ENCODE measurements at regions not wholly inside any gene's neighbourhood (a gene's known extent, or its start where the extent isn't known, plus 50 kb on each side); places are given as distances from the start of the nearest gene placed in this dataset.

DNA sequence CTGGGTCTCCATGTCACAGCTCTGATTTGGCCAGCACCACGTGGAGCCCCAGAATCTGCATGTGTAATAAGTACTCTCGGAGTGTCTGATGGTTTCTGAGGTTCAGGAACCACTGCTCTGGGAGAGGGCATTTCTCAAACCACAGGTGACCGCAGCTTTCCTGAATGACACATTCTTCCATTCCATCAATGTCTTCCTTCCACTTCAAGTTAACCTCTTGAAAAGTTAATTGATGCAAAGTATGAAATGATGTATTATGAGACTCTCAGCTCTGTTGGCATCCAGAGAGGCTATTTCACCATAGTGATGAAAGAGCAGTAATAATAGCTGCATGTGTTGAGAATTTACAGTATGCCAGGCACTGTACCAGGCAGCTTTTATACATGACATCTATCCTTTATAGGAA is 61.3 kb upstream of the CRIM1 start:
- TF ChIP-seq, protein P1, sequence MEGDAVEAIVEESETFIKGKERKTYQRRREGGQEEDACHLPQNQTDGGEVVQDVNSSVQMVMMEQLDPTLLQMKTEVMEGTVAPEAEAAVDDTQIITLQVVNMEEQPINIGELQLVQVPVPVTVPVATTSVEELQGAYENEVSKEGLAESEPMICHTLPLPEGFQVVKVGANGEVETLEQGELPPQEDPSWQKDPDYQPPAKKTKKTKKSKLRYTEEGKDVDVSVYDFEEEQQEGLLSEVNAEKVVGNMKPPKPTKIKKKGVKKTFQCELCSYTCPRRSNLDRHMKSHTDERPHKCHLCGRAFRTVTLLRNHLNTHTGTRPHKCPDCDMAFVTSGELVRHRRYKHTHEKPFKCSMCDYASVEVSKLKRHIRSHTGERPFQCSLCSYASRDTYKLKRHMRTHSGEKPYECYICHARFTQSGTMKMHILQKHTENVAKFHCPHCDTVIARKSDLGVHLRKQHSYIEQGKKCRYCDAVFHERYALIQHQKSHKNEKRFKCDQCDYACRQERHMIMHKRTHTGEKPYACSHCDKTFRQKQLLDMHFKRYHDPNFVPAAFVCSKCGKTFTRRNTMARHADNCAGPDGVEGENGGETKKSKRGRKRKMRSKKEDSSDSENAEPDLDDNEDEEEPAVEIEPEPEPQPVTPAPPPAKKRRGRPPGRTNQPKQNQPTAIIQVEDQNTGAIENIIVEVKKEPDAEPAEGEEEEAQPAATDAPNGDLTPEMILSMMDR (IDR thresholded peaks at IDR 0.05; ENCODE audit: low read depth, low read length, poor library complexity, severe bottlenecking): no peak
- TF ChIP-seq EZH2phosphoT487 (IDR thresholded peaks at IDR 0.05; ENCODE audit: borderline replicate concordance, low read length): no peak
- no peaks in the 10 kb centered on the region for H3K9me3 ChIP-seq (ENCODE audit: control insufficient read depth, insufficient read depth, low read length)
- H3K9me2 ChIP-seq (replicated peaks; ENCODE audit: control insufficient read depth, low read length): no peaks in the 10 kb centered on the region

DNA sequence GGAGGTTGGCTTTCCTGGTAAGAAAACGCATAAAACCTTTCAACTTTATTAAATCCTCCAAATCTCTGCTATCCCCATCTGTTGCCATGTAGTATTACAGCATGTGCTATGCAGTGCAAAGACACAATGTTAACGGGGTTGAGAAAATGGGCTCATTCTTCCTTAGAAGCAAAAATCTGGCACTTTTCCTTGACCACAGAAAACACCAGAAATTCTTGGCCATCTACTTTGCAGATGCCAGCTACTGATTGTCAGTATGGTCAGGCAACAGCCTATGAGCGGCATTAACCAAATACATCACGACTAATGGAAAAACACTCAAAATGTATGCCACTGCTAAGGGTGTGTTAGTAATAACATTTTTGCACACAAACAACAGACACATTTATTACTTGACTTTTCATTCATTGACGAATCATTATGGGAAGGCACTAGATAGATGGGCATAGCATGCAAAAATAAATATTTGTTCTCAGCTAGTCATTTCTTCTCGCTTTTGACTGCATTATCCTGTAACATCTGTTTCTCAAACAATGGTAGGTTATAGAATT is 65.2 kb upstream of the CRIM1 start:
- no peaks in the 10 kb centered on the region for H3K36me3 ChIP-seq (ENCODE audit: control insufficient read depth, low read length)
- no peak overlapping the region for H3K4me2 ChIP-seq (ENCODE audit: low read length)
- no peaks in the 10 kb centered on the region for H3K79me2 ChIP-seq (ENCODE audit: control insufficient read depth, low read length)
- no peaks in the 10 kb centered on the region for H4K20me1 ChIP-seq (ENCODE audit: control insufficient read depth, insufficient read depth, low read depth, low read length)
- H3K4me1 ChIP-seq (ENCODE audit: control insufficient read depth, low read length): no peaks in the 10 kb centered on the region
- no peaks in the 10 kb centered on the region for H3K27me3 ChIP-seq (ENCODE audit: control insufficient read depth, low read length)
- no peak overlapping the region for H3K27ac ChIP-seq (ENCODE audit: low read depth, low read length)
- H3K9me2 ChIP-seq (replicated peaks; ENCODE audit: control insufficient read depth, low read length): no peaks in the 10 kb centered on the region
- H3K9me3 ChIP-seq (ENCODE audit: control insufficient read depth, insufficient read depth, low read length): no peaks in the 10 kb centered on the region
- H3F3A ChIP-seq (ENCODE audit: control insufficient read depth, insufficient read depth): no peaks in the 10 kb centered on the region
- H3K4me3 ChIP-seq (ENCODE audit: low read length): no peak overlapping the region
- TF ChIP-seq, protein P1 (IDR thresholded peaks at IDR 0.05; ENCODE audit: low read depth, low read length, poor library complexity, severe bottlenecking): no peak
- no peak for TF ChIP-seq EZH2phosphoT487 (IDR thresholded peaks at IDR 0.05; ENCODE audit: borderline replicate concordance, low read length)

More for the DNA sequence above, 61.3 kb upstream of the CRIM1 start:
- H3K4me1 ChIP-seq (ENCODE audit: control insufficient read depth, low read length): no peaks in the 10 kb centered on the region
- no peak overlapping the region for H3K4me3 ChIP-seq (ENCODE audit: low read length)
- H4K20me1 ChIP-seq (ENCODE audit: control insufficient read depth, insufficient read depth, low read depth, low read length): no peaks in the 10 kb centered on the region
- H3K36me3 ChIP-seq (ENCODE audit: control insufficient read depth, low read length): no peaks in the 10 kb centered on the region
- no peaks in the 10 kb centered on the region for H3K27me3 ChIP-seq (ENCODE audit: control insufficient read depth, low read length)
- H3K4me2 ChIP-seq (ENCODE audit: low read length): no peak overlapping the region
- no peaks in the 10 kb centered on the region for H3F3A ChIP-seq (ENCODE audit: control insufficient read depth, insufficient read depth)
- no peak overlapping the region for H3K27ac ChIP-seq (ENCODE audit: low read depth, low read length)
- no peaks in the 10 kb centered on the region for H3K79me2 ChIP-seq (ENCODE audit: control insufficient read depth, low read length)

DNA sequence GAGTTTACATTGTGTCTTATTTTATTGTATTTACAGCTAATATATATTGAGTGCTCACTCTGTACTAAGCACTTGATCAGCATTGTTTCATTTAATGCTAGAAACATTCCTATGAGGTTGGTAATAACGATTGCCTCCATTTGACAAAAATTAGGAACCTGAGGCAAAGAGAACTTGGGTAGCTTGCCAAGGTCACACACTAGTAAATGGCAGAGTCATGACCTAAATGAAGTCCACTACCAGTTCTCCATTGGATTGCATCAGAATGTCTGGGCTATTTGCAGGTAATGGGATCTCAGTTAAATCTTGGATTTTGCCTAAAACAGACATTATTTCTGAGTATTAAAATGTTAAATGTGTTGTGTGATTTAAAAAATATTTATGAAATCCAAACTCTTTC is 65.8 kb upstream of the CRIM1 start:
- H3K36me3 ChIP-seq (ENCODE audit: control insufficient read depth, low read length): no peaks in the 10 kb centered on the region
- no peak overlapping the region for H3K4me2 ChIP-seq (ENCODE audit: low read length)
- no peaks in the 10 kb centered on the region for H3K9me3 ChIP-seq (ENCODE audit: control insufficient read depth, insufficient read depth, low read length)
- no peak overlapping the region for H3K4me3 ChIP-seq (ENCODE audit: low read length)
- H3K9me2 ChIP-seq (replicated peaks; ENCODE audit: control insufficient read depth, low read length): no peaks in the 10 kb centered on the region
- no peaks in the 10 kb centered on the region for H3K4me1 ChIP-seq (ENCODE audit: control insufficient read depth, low read length)
- no peak overlapping the region for H3K27ac ChIP-seq (ENCODE audit: low read depth, low read length)
- no peaks in the 10 kb centered on the region for H3K79me2 ChIP-seq (ENCODE audit: control insufficient read depth, low read length)
- H3F3A ChIP-seq (ENCODE audit: control insufficient read depth, insufficient read depth): no peaks in the 10 kb centered on the region
- no peaks in the 10 kb centered on the region for H3K27me3 ChIP-seq (ENCODE audit: control insufficient read depth, low read length)
- TF ChIP-seq EZH2phosphoT487 (IDR thresholded peaks at IDR 0.05; ENCODE audit: borderline replicate concordance, low read length): no peak
- TF ChIP-seq, protein P1 (IDR thresholded peaks at IDR 0.05; ENCODE audit: low read depth, low read length, poor library complexity, severe bottlenecking): no peak
- H4K20me1 ChIP-seq (ENCODE audit: control insufficient read depth, insufficient read depth, low read depth, low read length): no peaks in the 10 kb centered on the region
